Endothelial cell of umbilical vein (primary cell): ENCODE measurements at regions not wholly inside any gene's neighbourhood (a gene's known extent, or its start where the extent isn't known, plus 50 kb on each side); places are given as distances from the start of the nearest gene placed in this dataset.

Source experiments
- BruUV-seq: library from RNA; stranded (reverse); fragments of 400-500 nt; replicated peaks from 2 replicates; lab custom pipeline; 2021; lab: Mats Ljungman, UMichigan
- CTCF ChIA-PET: fragments of 300-600, 350-600 bp; sonication (Branson Sonifier 250); formaldehyde crosslinking; loops from one replicate; lab custom pipeline; 2021; ENCODE audit warnings: antibody characterized with exemption, inconsistent platforms; lab: Charles Lee
- POLR2A ChIA-PET: fragments of 300-600, 350-600 bp; sonication (Branson Sonifier 250); formaldehyde crosslinking; loops from one replicate; lab custom pipeline; 2021; ENCODE audit warnings: antibody characterized with exemption, inconsistent platforms; lab: Charles Lee
- DNase-seq: peaks from one replicate; pipeline ENCODE4 v3.0.0-alpha.2; 2011; ENCODE audit warnings: low read depth, low spot score
- FAIRE-seq: peaks from 2 replicates; lab custom pipeline; 2011; peaks lifted over from hg19 to GRCh38; lab: Jason Lieb, UNC
- H2AFZ ChIP-seq: 2 replicates; pipeline ENCODE4 v1.6.0; 2012; ENCODE audit warnings: low read depth, low read length, control low read depth, inconsistent platforms
- H3K27ac ChIP-seq: 2 replicates; pipeline ENCODE4 v1.5.1; 2011; ENCODE audit warnings: low read depth, mild to moderate bottlenecking, control low read depth, low read length, moderate library complexity; ENCODE audit not compliant: insufficient read depth
- H3K27me3 ChIP-seq, 2 experiments: 2 replicates each; pipeline versions ENCODE4 v1.6.0 to v1.6.1; 2011; ENCODE audit warnings: low read length in 2 of 2, mixed read lengths in 1 of 2; ENCODE audit not compliant: control insufficient read depth in 2 of 2, insufficient read depth in 2 of 2
- H3K36me3 ChIP-seq, 2 experiments: 2 replicates in 1 of 2; 3 replicates in 1 of 2; pipeline ENCODE4 v1.5.1; 2011; ENCODE audit warnings: low read length in 2 of 2, mild to moderate bottlenecking in 1 of 2, moderate library complexity in 1 of 2; ENCODE audit not compliant: control insufficient read depth in 2 of 2, insufficient read depth in 2 of 2; ENCODE audit errors: extremely low read depth in 1 of 2
- H3K4me1 ChIP-seq: 3 replicates; pipeline ENCODE4 v1.5.1; 2011; ENCODE audit warnings: mild to moderate bottlenecking, low read length; ENCODE audit not compliant: control insufficient read depth, insufficient read depth; ENCODE audit errors: extremely low read depth
- H3K4me2 ChIP-seq: 2 replicates; pipeline ENCODE4 v1.6.1; 2011; ENCODE audit warnings: low read length, control low read depth, mixed read lengths; ENCODE audit not compliant: insufficient read depth
- H3K4me3 ChIP-seq, 3 experiments: fragments of 200-600 bp in 1 of 3; sonication (generic), shearing (Covaris generic) in 1 of 3; replicated peaks in 1 of 3; 2 replicates each; pipeline ENCODE4 v1.5.1; 2011 to 2016; ENCODE audit warnings: control low read depth in 3 of 3, low read length in 3 of 3, mild to moderate bottlenecking in 2 of 3, inconsistent platforms in 1 of 3, low read depth in 1 of 3, moderate library complexity in 1 of 3; ENCODE audit not compliant: insufficient read depth in 1 of 3
- H3K79me2 ChIP-seq: 2 replicates; pipeline ENCODE4 v1.6.0; 2012; ENCODE audit warnings: low read length, inconsistent platforms; ENCODE audit not compliant: control insufficient read depth, insufficient read depth
- H3K9ac ChIP-seq: replicated peaks from 2 replicates; pipeline ENCODE3; 2011; ENCODE audit warnings: low read length, control low read depth; ENCODE audit not compliant: insufficient read depth; ENCODE audit errors: extremely low read depth
- H3K9me1 ChIP-seq: replicated peaks from 3 replicates; pipeline ENCODE4 v1.6.0; 2011; ENCODE audit warnings: mild to moderate bottlenecking, low read length; ENCODE audit not compliant: control insufficient read depth, insufficient read depth; ENCODE audit errors: extremely low read depth
- H3K9me3 ChIP-seq: replicated peaks from 2 replicates; pipeline ENCODE4 v1.5.1; 2012; ENCODE audit warnings: low read length, inconsistent platforms; ENCODE audit not compliant: control insufficient read depth, insufficient read depth
- H4K20me1 ChIP-seq: replicated peaks from 2 replicates; pipeline ENCODE3; 2011; ENCODE audit warnings: mild to moderate bottlenecking, low read length; ENCODE audit not compliant: control insufficient read depth, insufficient read depth; ENCODE audit errors: extremely low read depth
- EZH2 ChIP-seq: IDR thresholded peaks from 2 replicates; pipeline ENCODE4 v1.6.1; 2012; ENCODE audit warnings: borderline replicate concordance, low read depth, mild to moderate bottlenecking, moderate library complexity, low read length, inconsistent platforms; ENCODE audit not compliant: severe bottlenecking
- FOS ChIP-seq: IDR thresholded peaks from 2 replicates; pipeline ENCODE4 v1.6.1; 2011; ENCODE audit warnings: mild to moderate bottlenecking, low read length, moderate library complexity, borderline replicate concordance; ENCODE audit not compliant: insufficient read depth
- JUN ChIP-seq: IDR thresholded peaks from 2 replicates; pipeline ENCODE4 v1.6.1; 2011; ENCODE audit warnings: borderline replicate concordance, low read depth; ENCODE audit not compliant: insufficient read length, insufficient read depth
- MAX ChIP-seq: IDR thresholded peaks from 2 replicates; pipeline ENCODE4 v1.6.1; 2011; ENCODE audit not compliant: insufficient read depth, insufficient read length
- MYC ChIP-seq: IDR thresholded peaks from one replicate; pipeline ENCODE4 v1.6.1; 2011; ENCODE audit warnings: mild to moderate bottlenecking, low read depth, low read length
- POLR2A ChIP-seq: IDR thresholded peaks from 2 replicates; pipeline ENCODE4 v1.6.1; 2012; ENCODE audit warnings: low read depth, mild to moderate bottlenecking, control low read depth, low read length
- POLR2AphosphoS5 ChIP-seq: IDR thresholded peaks from 2 replicates; pipeline ENCODE4 v1.6.1; 2012; ENCODE audit warnings: low read depth, mild to moderate bottlenecking, control low read depth, low read length, moderate library complexity; ENCODE audit not compliant: insufficient read depth
- dilution Hi-C: fragments of 300-500 bp; cut with MboI; formaldehyde crosslinking; loops from one replicate; pipeline ENCODE4 v1.15.0; 2019; ENCODE audit warnings: low sequenced_read_pairs; ENCODE audit not compliant: extremely low pct_ligation_motif_present
- intact Hi-C: fragments of 100-400 bp; cut with micrococcal nuclease; formaldehyde crosslinking; loops from one replicate; pipeline ENCODE4 v1.10.0; 2022
- TF ChIP-seq, protein P1 (sequence below), 2 donors: IDR thresholded peaks; 1 replicate in 1 of 2; 2 replicates in 1 of 2; pipeline ENCODE4 v1.5.1; 2011; ENCODE audit warnings: low read length in 2 of 2, mild to moderate bottlenecking in 2 of 2, moderate library complexity in 2 of 2, control low read depth in 1 of 2, inconsistent platforms in 1 of 2, low read depth in 1 of 2; ENCODE audit not compliant: insufficient read depth in 1 of 2; ENCODE audit errors: extremely low read depth in 1 of 2

- Histone ChIP-seq H3K9ac (no peak overlapping the region), H3K4me2 (no peak overlapping the region), H3K27me3 (no peaks in the 10 kb centered on the region), H4K20me1 (no peaks in the 10 kb centered on the region), H3K9me1 (no peaks in the 10 kb centered on the region), H3K4me1 (no peaks in the 10 kb centered on the region), H3K27ac (no peak overlapping the region), H3K79me2 (no peaks in the 10 kb centered on the region), H2AFZ (no peak overlapping the region), H3K9me3 (no peaks in the 10 kb centered on the region), H3K36me3 (no peaks in the 10 kb centered on the region), H3K4me3 (no peak overlapping the region)
- no TSS peak for BruUV-seq
- CTCF ChIA-PET = no interaction called here
- intact Hi-C loops (no loop called here), dilution Hi-C loops (no loop called here)
- POLR2A ChIA-PET = no interaction called here
- DNase-seq (no peak), FAIRE-seq (no peak)
- TF ChIP-seq MAX = no peak
- no peak for TF ChIP-seq POLR2A
- no peak for TF ChIP-seq JUN
- TF ChIP-seq MYC = no peak
- TF ChIP-seq EZH2 = no peak
- no peak for TF ChIP-seq FOS
- no peak for TF ChIP-seq POLR2AphosphoS5
- TF ChIP-seq, protein P1, sequence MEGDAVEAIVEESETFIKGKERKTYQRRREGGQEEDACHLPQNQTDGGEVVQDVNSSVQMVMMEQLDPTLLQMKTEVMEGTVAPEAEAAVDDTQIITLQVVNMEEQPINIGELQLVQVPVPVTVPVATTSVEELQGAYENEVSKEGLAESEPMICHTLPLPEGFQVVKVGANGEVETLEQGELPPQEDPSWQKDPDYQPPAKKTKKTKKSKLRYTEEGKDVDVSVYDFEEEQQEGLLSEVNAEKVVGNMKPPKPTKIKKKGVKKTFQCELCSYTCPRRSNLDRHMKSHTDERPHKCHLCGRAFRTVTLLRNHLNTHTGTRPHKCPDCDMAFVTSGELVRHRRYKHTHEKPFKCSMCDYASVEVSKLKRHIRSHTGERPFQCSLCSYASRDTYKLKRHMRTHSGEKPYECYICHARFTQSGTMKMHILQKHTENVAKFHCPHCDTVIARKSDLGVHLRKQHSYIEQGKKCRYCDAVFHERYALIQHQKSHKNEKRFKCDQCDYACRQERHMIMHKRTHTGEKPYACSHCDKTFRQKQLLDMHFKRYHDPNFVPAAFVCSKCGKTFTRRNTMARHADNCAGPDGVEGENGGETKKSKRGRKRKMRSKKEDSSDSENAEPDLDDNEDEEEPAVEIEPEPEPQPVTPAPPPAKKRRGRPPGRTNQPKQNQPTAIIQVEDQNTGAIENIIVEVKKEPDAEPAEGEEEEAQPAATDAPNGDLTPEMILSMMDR (IDR thresholded peaks at IDR 0.05; ENCODE audit: extremely low read depth in 1 of 2, insufficient read depth in 1 of 2, low read depth in 1 of 2, low read length in 2 of 2) = no peak
Measured at GRCh38 chr17:77851921-77852320, 106.6 kb upstream of the TNRC6C start.
